ENCODE measurements at regions not wholly inside any gene's neighbourhood (a gene's known extent, or its start where the extent isn't known, plus 50 kb on each side); places are given as distances from the start of the nearest gene placed in this dataset.
"Not testable (repeated sequence)": the region's sequence is repeated elsewhere in the genome, so short reads cannot be mapped to it uniquely, and the experiment has no call there.

- no peak for DNase-seq (ENCODE audit: low read depth)
Measured at GRCh38 chr6:140040396-140040795, 665.9 kb upstream of the CITED2 start.

DNA sequence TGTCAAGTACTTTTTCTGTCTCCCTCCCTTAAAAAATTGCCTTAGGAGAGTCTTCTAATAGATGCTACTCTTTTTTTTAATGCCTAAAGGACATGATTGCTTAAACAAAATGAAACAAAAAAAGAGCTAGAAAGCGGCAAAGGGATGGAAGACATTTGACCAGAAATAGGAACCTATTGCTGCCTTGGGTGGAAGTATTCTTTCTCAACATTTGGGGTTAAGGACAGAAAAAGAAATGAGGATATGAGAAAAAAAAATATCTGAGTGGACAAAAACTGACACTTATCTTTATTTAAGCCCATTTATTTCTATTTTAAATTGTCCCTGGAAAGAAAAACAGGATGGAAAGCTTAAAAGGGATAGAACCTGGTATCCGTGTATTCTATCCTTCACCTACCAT lies 664.9 kb upstream of the CITED2 start:
- DNase-seq (ENCODE audit: low read depth) = no peak

DNA sequence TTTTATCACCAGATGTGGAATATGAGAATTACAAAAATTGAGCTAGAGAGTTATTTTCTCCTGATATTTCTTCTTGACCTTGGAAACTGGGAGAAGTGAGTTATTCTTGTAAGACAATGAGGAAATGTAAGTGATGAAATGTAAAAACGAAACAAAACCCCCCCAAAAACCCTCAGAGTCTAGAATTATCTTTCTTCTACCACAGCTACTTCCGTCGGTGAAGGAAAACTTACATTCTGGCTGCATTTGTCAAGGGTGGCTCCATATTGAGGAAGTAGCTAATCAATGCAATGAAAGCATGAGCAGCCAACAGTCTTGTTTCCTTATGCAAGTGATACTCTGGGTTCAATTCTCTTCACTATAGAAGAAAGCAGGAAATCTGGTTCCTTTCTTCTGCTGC lies 661.7 kb upstream of the CITED2 start:
- DNase-seq (ENCODE audit: low read depth) = no peak

DNA sequence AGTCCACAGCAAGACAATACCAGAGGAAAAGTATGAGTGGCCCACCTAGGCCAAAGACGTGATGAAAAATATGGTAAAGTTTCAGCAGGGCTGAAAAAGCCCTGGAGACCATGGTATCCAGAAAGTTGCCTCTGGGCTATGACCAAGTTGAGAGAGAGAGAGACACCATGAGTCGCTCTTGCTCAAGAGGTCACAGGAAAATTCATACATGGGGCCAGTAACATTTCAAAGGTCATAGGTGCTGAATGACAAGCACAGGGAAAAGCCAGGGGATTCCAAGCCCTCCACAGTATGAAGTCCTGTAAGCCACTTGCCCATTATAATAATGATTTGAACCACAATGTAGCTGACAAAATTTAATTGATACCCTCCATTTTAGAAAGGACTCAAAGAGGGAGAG lies 657.7 kb upstream of the CITED2 start:
- DNase-seq (ENCODE audit: low read depth) = no peak

GRCh38 chr6:140029551-140029950 lies 655.1 kb upstream of the CITED2 start:
- no peak for DNase-seq (ENCODE audit: low read depth)

DNA sequence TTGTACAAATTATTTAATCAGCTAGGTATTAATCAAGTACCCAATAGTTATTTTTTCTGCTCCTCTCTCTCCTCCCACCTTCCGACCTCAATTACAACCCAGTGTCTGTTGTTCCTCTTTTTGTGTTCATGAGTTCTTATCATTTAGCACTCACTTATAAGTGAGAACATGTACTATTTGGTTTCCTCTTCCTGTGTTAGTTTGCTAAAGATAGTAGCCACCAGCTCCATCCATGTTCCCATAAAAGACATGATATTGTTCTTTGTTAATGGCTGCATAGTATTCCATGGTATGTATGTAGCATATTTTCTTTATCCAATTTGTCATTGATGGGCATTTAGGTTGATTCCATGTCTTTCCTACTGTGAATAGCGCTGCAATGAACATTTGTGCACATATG lies 652.8 kb upstream of the CITED2 start:
- DNase-seq (ENCODE audit: low read depth) = no peak

DNA sequence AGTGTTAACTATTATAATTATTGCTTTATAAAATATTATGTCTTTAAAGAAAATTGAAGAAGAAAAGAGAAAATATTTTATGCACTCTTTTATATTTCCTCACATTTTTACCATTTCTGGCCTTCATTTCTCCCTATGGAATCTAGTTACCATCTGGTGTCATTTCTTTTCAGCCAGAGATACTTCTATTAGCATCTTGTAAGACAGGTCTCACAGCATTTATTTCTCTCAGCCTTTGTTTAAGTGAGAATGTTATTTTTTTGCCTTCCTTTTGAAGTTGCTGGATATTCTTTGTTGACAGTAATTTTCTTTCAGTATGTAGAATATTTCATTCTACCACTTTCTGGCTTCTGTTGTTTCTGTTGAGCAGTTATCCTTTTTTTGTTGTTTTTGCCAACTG lies 652.1 kb upstream of the CITED2 start:
- no peak for DNase-seq (ENCODE audit: low read depth)

GRCh38 chr6:140025171-140025570 lies 650.7 kb upstream of the CITED2 start:
- DNase-seq (ENCODE audit: low read depth) = no peak

DNA sequence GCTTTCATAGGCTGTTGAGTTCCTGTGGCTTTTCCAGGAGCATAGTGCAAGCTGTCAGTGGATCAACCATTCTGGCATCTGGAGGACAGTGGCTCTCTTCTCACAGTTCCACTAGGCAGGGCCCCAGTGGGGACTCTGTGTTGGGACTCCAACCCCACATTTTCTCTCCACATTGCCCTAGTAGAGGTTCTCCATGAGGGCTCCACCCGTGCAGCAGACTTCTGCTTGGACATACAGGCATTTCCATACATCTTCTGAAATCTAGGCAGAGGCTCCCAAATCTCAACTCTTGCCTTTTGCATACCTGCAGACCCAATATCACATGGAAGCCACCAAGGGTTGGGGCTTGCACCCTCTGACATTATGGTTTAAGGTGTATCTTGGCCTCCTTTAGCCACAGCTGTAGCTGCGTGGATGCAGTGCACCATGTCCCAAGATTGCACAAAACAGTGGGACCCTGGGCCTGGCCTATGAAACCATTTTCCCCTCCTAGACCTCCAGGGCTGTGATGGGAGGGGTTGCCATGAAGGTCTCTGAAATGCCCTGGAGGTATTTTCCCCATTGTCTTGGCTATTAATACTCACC lies 645.9 kb upstream of the CITED2 start:
- DNase-seq (ENCODE audit: low read depth) = no peak

DNA sequence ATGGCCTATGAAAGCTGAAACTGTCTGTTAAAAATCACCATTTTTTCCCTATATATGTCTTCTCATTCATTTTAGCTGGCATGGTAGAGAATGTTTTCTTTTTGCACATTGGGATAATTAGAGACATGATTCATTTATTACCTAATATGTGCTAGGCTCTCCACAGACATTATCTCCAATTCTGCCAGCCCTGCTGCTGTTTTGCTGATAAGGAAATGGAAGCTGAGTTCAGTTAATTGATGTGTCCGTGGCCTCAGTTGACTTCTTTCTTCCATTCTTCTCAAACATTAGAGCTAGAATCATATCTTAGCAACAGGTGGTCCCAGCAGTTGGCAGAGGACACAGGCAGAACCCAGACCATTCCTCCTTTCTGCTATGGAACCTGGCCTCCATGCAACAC lies 644.1 kb upstream of the CITED2 start:
- DNase-seq (ENCODE audit: low read depth) = no peak

- no peak for DNase-seq (ENCODE audit: low read depth)
Measured at GRCh38 chr6:140017470-140017869, 643.0 kb upstream of the CITED2 start.

- DNase-seq (ENCODE audit: low read depth) = no peak
Measured at GRCh38 chr6:140012150-140012549, 637.7 kb upstream of the CITED2 start.

DNA sequence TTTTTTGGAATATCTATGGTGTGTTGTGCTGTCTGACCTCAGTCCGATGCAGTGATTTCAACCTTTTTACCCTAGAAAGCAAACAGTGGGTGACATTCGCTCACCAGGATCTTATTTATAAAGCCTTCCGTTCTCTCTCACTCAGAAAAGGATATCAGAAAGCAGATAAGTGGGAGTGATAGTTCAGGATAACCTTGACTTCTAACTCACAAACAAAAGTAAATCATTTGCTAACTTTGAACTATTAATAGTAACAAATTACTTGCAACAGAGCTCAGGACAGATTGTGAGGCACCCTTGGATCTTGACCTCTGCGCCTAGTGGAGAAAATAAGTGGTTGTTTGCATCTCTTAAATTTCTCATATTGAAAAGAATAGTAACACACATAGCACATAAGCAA lies 637.1 kb upstream of the CITED2 start:
- no peak for DNase-seq (ENCODE audit: low read depth)

GRCh38 chr6:140009286-140009685 lies 634.8 kb upstream of the CITED2 start:
- no peak for DNase-seq (ENCODE audit: low read depth)

GRCh38 chr6:140007525-140007924 lies 633.1 kb upstream of the CITED2 start:
- DNase-seq (ENCODE audit: low read depth) = no peak

DNA sequence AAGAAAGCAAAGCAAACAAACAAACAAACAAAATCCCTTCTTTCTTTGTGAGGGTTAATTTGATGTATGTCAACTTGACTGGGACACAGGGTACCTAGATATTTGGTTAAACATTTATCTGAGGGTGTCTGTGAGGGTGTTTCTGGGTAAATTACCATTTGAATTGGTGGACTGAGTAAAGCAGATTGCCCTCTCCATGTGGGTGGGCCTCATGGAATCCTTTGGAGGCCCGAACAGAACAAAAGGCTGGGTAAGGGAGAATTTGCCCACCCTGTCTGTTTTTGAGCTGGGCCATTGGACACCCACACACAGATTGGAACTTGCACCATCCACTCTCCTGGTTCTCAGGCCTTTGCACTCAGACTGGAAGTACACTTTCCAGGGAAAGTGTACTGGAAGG lies 628.8 kb upstream of the CITED2 start:
- DNase-seq (ENCODE audit: low read depth) = no peak

GRCh38 chr6:140002396-140003022 lies 628.1 kb upstream of the CITED2 start:
- no peak for DNase-seq (ENCODE audit: low read depth)

- peak; percentile 73 for DNase-seq (ENCODE audit: low read depth)
Measured at GRCh38 chr6:140001821-140002341, 627.4 kb upstream of the CITED2 start.

GRCh38 chr6:140001005-140001404 lies 626.6 kb upstream of the CITED2 start:
- DNase-seq (ENCODE audit: low read depth) = peak; percentile 31

DNA sequence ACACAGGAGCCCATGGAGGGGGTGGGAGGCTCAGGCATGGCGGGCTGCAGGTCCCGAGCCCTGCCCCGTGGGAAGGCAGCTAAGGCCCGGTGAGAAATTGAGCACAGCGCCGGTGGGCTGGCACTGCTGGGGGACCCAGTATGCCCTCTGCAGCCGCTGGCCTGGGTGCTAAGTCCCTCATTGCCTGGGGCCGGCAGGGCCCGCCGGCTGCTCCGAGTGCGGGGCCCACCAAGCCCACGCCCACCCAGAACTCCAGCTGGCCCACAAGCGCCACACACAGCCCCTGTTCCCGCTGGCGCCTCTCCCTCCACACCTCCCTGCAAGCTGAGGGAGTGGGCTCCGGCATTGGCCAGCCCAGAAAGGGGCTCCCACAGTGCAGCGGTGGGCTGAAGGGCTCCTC lies 625.2 kb upstream of the CITED2 start:
- DNase-seq (ENCODE audit: low read depth) = not testable (repeated sequence)

- not testable (repeated sequence) for DNase-seq (ENCODE audit: low read depth)
Measured at GRCh38 chr6:139998478-139998877, 624.0 kb upstream of the CITED2 start.

- DNase-seq (ENCODE audit: low read depth) = peak; percentile 82
Measured at GRCh38 chr6:139996253-139996834, 621.9 kb upstream of the CITED2 start.

DNA sequence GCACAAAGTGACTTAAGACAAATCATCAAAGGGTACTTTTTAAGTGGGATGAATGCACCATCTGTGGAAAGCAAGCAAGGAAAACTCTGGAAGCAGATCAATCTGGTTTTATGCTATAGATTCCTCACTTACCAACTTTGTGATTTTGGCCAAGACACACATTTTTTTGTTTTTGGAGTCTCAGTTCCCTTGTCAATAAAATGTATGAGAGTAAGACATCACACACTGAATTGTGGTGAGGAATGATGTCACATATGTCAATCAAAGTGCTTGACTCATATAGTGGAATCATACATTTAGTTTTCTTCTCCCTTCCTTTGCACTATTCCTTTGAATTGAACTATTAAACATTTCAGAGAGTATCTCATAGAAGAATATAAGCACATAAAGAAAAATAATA lies 620.5 kb upstream of the CITED2 start:
- no peak for DNase-seq (ENCODE audit: low read depth)
